CD14-positive monocyte (primary cell): ENCODE measurements at regions not wholly inside any gene's neighbourhood (a gene's known extent, or its start where the extent isn't known, plus 50 kb on each side); places are given as distances from the start of the nearest gene placed in this dataset.

Source experiments
- DNase-seq, 3 donors: peaks; one replicate each; pipeline ENCODE4 v3.0.0-alpha.2; 2011 to 2022
- H2AFZ ChIP-seq: 2 replicates; pipeline ENCODE4 v1.6.0; 2012; ENCODE audit warnings: mild to moderate bottlenecking, low read depth, low read length, inconsistent platforms; ENCODE audit not compliant: insufficient read depth, poor library complexity, severe bottlenecking
- H3K27ac ChIP-seq, 2 donors: 1 replicate in 1 of 2; 2 replicates in 1 of 2; pipeline ENCODE4 v1.5.1; 2012 to 2013; ENCODE audit warnings: low read length in 2 of 2, control low read depth in 1 of 2, inconsistent platforms in 1 of 2, low read depth in 1 of 2, mild to moderate bottlenecking in 1 of 2
- H3K27me3 ChIP-seq, 2 donors: one replicate each; pipeline versions ENCODE4 v1.6.0 to v1.6.1; 2011 to 2013; ENCODE audit warnings: low read length in 2 of 2; ENCODE audit not compliant: control insufficient read depth in 2 of 2, insufficient read depth in 2 of 2
- H3K36me3 ChIP-seq, 2 donors: replicated peaks in 1 of 2; 1 replicate in 1 of 2; 2 replicates in 1 of 2; pipeline versions ENCODE4 v1.5.1 to v1.6.1; 2012 to 2013; ENCODE audit warnings: low read length in 2 of 2, control low read depth in 1 of 2, inconsistent platforms in 1 of 2, mild to moderate bottlenecking in 1 of 2; ENCODE audit not compliant: insufficient read depth in 2 of 2, control insufficient read depth in 1 of 2
- H3K4me1 ChIP-seq, 2 donors: 1 replicate in 1 of 2; 2 replicates in 1 of 2; pipeline versions ENCODE4 v1.5.1 to v1.6.1; 2012 to 2013; ENCODE audit warnings: low read length in 2 of 2, control low read depth in 1 of 2, inconsistent platforms in 1 of 2, mild to moderate bottlenecking in 1 of 2, moderate library complexity in 1 of 2; ENCODE audit not compliant: insufficient read depth in 2 of 2, control insufficient read depth in 1 of 2
- H3K4me2 ChIP-seq: replicated peaks from 2 replicates; pipeline ENCODE3; 2012; ENCODE audit warnings: low read length, moderate library complexity, mild to moderate bottlenecking; ENCODE audit not compliant: poor library complexity, severe bottlenecking; ENCODE audit errors: extremely low read depth
- H3K4me3 ChIP-seq, 3 experiments: fragments of 200-600 bp in 1 of 3; sonication (generic) in 1 of 3; replicated peaks in 1 of 3; 1 replicate in 2 of 3; 2 replicates in 1 of 3; pipeline ENCODE4 v1.5.1; 2011 to 2013; ENCODE audit warnings: low read length in 3 of 3, mild to moderate bottlenecking in 3 of 3, control low read depth in 2 of 3, low read depth in 2 of 3, inconsistent platforms in 1 of 3, moderate library complexity in 1 of 3
- H3K79me2 ChIP-seq: 2 replicates; pipeline ENCODE4 v1.6.0; 2012; ENCODE audit warnings: mild to moderate bottlenecking, control low read depth, inconsistent platforms, low read length, moderate library complexity; ENCODE audit not compliant: insufficient read depth
- H3K9ac ChIP-seq: 2 replicates; pipeline ENCODE4 v1.6.0; 2017; ENCODE audit warnings: low read length, mild to moderate bottlenecking; ENCODE audit not compliant: insufficient read depth, poor library complexity, severe bottlenecking
- H3K9me3 ChIP-seq, 2 donors: replicated peaks in 1 of 2; 1 replicate in 1 of 2; 2 replicates in 1 of 2; pipeline versions ENCODE4 v1.5.1 to v1.6.1; 2012 to 2013; ENCODE audit warnings: low read length in 2 of 2, control low read depth in 1 of 2; ENCODE audit not compliant: control insufficient read depth in 1 of 2, insufficient read depth in 1 of 2
- H4K20me1 ChIP-seq: 2 replicates; pipeline ENCODE4 v1.6.0; 2012; ENCODE audit warnings: mild to moderate bottlenecking, low read length, control low read depth, moderate library complexity; ENCODE audit not compliant: insufficient read depth
- H3K27ac Mint-ChIP-seq, 7 donors: one replicate each; pipeline ENCODE4 v1.8.0; 2020; ENCODE audit warnings: mild to moderate bottlenecking in 7 of 7, mixed read lengths in 7 of 7, moderate library complexity in 6 of 7, inconsistent platforms in 2 of 7
- H3K27me3 Mint-ChIP-seq, 3 donors: one replicate each; pipeline ENCODE4 v1.8.0; 2021 to 2022; ENCODE audit warnings: low read depth in 3 of 3, mild to moderate bottlenecking in 3 of 3, mixed read lengths in 3 of 3, moderate library complexity in 3 of 3, inconsistent platforms in 1 of 3
- H3K36me3 Mint-ChIP-seq, 2 donors: one replicate each; pipeline ENCODE4 v1.8.0; 2020; ENCODE audit warnings: mixed read lengths in 2 of 2, inconsistent platforms in 1 of 2, mild to moderate bottlenecking in 1 of 2
- H3K4me1 Mint-ChIP-seq: one replicate; pipeline ENCODE4 v1.8.0; 2020; ENCODE audit warnings: mild to moderate bottlenecking, mixed read lengths
- H3K4me3 Mint-ChIP-seq, 2 donors: one replicate each; pipeline ENCODE4 v1.8.0; 2020; ENCODE audit warnings: mild to moderate bottlenecking in 2 of 2, mixed read lengths in 2 of 2, moderate library complexity in 1 of 2
- H3K9me3 Mint-ChIP-seq, 7 donors: one replicate each; pipeline ENCODE4 v1.8.0; 2020 to 2022; ENCODE audit warnings: mixed read lengths in 7 of 7, mild to moderate bottlenecking in 6 of 7, moderate library complexity in 6 of 7, inconsistent platforms in 2 of 7
- CTCF ChIP-seq: fragments of 200-600 bp; IDR thresholded peaks from one replicate; pipeline ENCODE4 v1.8.0; 2022; ENCODE audit warnings: antibody characterized with exemption, mild to moderate bottlenecking
- whole genome bisulfite sequencing: methylation state at CpG from one replicate; pipeline ENCODE4 v1.1.5; 2013; ENCODE audit warnings: missing lambda C conversion rate; ENCODE audit not compliant: insufficient coverage; 5-methylcytosine and 5-hydroxymethylcytosine counted together
- intact Hi-C, 2 donors: fragments of 100-400 bp; cut with micrococcal nuclease; formaldehyde crosslinking; loops; one replicate each; pipeline versions ENCODE4 v1.15.0 to v1.15.1; 2023

GRCh38 chr2:156134887-156135286, 197.6 kb downstream of the NR4A2 start:
- no peak for TF ChIP-seq CTCF

GRCh38 chr2:156132941-156133340, 199.6 kb downstream of the NR4A2 start:
- no peaks in the 10 kb centered on the region for H3K27me3 ChIP-seq
- H3K4me2 ChIP-seq, result no peak overlapping the region
- no CpG with 5 or more reads among the region's 1 CpG for WGBS
- Mint-ChIP-seq H3K27me3 (peaks cover 0 to 2% (median 0%) of the 10 kb centered on the region in 3 donors), H3K4me1 (no peaks in the 10 kb centered on the region), H3K36me3 (no peaks in the 10 kb centered on the region), H3K9me3 (peaks cover 0 to 4% (median 0%) of the 10 kb centered on the region in 7 donors), H3K27ac (no peak overlapping the region), H3K4me3 (no peak overlapping the region)
- no peak overlapping the region for H3K9ac ChIP-seq
- TF ChIP-seq CTCF, result no peak
- DNase-seq, result no peak
- no peaks in the 10 kb centered on the region for H3K4me1 ChIP-seq
- H4K20me1 ChIP-seq, result no peaks in the 10 kb centered on the region
- no peak overlapping the region for H3K4me3 ChIP-seq
- H3K36me3 ChIP-seq, result no peaks in the 10 kb centered on the region
- H3K9me3 ChIP-seq, result no peaks in the 10 kb centered on the region
- no peak overlapping the region for H2AFZ ChIP-seq
- no peak overlapping the region for H3K27ac ChIP-seq
- no peaks in the 10 kb centered on the region for H3K79me2 ChIP-seq
- intact Hi-C loops, result no loop called here

More at GRCh38 chr2:156134887-156135286, 197.6 kb downstream of the NR4A2 start:
- Mint-ChIP-seq H3K36me3 (no peaks in the 10 kb centered on the region), H3K27ac (no peak overlapping the region), H3K9me3 (peaks cover 0 to 4% (median 0%) of the 10 kb centered on the region in 7 donors), H3K4me1 (no peaks in the 10 kb centered on the region), H3K27me3 (peaks cover 0 to 2% (median 0%) of the 10 kb centered on the region in 3 donors), H3K4me3 (no peak overlapping the region)
- H3K79me2 ChIP-seq, result no peaks in the 10 kb centered on the region
- no peaks in the 10 kb centered on the region for H3K9me3 ChIP-seq
- no peak overlapping the region for H3K4me3 ChIP-seq
- WGBS, result no CpG with 5 or more reads among the region's 5 CpGs
- no peak overlapping the region for H2AFZ ChIP-seq
- no peak overlapping the region for H3K9ac ChIP-seq
- no peaks in the 10 kb centered on the region for H3K4me1 ChIP-seq
- no peaks in the 10 kb centered on the region for H3K36me3 ChIP-seq
- no peaks in the 10 kb centered on the region for H4K20me1 ChIP-seq
- DNase-seq, result no peak
- H3K27ac ChIP-seq, result no peak overlapping the region
- no peak overlapping the region for H3K4me2 ChIP-seq
- no peaks in the 10 kb centered on the region for H3K27me3 ChIP-seq
- intact Hi-C loops, result no loop called here
